NCI-H510A (cell line): ENCODE measurements at regions not wholly inside any gene's neighbourhood (a gene's known extent, or its start where the extent isn't known, plus 50 kb on each side); places are given as distances from the start of the nearest gene placed in this dataset.

Experiments
- DNase-seq: peaks from one replicate; lab custom pipeline; 2025; lab: John Stamatoyannopoulos, UW

DNA sequence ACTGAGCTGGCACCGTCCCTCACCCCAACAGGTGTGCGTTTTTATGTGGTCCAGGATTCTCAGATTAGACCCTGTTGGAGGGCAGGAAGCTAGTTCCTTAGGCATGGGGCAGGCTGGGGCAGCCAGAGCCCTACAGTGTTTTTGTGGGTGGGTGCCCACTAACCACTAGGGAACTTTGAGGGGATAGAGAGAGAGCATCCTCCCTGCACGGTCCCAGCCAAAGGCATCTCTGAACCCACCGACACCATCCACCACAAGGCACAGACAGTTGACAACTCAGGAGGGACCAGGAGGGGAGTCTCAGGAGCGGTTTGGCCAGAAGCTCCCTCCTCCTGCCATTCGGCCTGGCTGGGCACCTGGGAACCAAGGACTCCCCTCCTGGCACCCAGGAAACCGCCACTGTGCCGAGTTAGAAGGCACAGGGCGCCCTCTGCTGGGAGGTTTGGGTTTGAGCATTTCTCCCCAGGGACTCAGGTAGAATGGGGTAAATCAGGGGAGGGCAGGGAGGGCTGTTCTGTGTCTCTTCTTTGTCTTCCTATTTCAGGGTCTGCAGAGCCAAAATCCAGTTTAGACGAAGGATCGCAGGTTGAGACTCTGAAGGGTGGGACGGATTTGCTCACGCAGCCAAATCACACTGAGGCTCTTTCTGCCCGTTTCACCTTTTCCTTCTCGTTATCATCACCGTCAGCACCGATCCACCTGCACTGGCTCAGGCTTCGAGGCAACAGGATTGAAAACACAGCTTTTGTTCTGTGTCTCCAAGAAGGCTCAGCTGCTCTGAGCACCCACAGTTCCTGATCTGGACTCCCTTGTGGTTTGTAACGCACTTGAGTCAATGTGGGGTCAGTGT, 84.8 kb upstream of the COL13A1 start:
- DNase-seq = peak; percentile 65

DNA sequence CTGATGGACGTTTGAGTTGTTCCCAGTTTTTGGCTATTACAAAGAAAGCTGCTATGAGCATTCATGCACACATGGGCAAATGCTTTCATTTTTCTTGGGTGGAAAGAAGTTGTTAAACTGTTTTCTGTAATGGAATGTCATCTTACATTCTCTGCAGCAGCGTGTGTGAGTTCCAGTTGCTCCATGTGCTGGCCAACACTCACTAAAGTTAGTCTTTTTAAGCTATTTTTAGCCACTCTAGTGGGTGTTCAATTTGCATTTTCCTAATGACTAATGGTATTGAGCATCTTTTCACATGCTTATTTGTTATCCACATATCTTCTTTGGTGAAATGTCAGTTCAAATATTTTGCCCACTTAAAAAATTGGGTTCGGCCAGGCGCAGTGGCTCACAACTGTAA, 82.8 kb upstream of the COL13A1 start:
- no peak for DNase-seq

DNA sequence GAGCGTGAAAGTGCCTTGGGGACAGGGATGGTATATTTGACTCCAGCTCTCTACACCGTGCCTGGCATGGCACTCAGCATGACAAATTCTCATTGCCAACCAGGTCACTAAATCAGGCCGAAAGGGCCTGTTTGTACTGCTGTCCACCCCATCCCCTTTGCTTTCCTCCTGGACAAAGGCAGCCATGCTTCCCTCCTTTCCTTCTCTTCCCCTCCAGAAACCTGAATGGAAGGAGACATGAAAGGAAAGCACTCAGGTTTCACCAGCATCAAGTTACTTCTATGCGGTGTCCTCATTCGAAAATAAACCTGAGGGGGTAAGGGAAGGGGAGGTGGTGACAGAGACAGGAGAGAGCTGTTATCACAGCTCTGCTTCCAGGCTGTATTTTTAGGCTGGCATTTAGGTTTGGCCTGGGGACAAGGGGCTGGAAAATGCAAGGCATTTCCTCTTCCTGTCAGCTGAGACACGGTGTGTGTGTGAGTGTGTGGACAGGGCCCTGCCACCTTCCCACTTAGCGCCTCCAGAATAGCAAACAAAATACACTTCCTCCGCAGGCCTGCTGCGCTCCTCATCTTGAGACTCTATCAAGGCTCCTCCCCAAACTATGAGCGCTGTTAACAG, 79.9 kb upstream of the COL13A1 start:
- no peak for DNase-seq

DNA sequence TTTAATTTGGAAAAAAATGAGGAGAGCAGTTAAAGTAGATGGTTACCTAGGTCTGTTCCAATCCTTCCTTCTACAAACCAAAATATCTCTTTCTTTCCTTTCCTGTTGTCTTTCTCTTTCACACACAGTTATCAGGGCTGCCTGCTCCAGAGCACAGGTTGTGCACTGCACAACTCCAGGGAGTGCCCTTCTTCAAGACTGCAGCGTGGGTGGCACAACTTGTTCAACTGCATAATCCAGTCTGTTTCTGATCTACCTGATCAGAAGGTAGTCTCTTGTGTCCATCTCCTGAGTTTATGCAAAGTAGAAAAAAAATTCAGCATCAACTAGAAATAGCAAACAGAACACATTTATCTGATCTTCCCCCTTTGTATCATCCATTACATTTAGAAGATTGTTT, 78.1 kb upstream of the COL13A1 start:
- DNase-seq = no peak

DNA sequence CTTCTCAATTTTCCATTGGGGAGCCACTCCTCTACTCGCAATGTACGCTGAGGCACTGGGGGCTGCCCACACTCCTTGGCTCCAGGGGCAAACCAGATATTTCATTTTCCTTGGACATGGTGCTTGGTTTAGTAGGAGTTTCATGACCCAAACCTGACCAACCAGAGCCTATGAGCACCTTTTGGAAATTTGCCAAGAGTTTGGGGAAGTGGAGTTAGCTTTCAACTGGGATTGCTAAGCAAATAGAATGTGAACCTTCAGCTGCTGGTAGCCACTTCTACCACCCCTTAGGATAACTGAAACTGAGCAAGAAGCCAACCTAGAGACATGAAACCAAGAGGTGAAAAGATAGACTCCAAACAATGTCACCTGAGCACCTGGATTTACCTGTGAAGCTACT, 74.9 kb upstream of the COL13A1 start:
- peak; percentile 81 for DNase-seq

DNA sequence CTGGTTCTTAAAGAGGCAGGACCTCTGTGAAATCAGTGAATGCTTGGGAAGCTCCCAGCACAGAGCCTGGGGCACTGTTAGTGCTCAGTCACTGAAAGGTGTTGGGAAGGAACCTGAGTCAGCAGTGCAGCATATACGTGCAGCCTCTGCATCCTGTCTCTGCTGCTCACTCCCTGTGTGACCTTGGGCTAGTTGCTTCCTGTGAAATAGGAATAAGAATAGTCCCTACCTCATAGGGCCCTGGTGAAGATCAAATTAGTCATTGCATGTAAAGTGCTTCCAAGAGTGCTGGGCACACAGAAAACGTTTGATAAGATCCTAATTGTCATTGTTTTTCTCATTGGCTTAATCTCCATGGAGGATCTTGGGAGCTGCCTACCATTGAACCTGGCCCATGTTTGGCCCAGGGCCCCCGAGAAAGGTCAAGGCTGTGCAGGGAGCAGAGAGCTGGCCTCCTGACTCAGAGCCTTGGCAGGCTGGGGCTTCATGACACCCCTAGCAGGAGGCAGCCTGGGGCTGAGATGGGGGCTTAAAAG, 73.3 kb upstream of the COL13A1 start:
- no peak for DNase-seq

DNA sequence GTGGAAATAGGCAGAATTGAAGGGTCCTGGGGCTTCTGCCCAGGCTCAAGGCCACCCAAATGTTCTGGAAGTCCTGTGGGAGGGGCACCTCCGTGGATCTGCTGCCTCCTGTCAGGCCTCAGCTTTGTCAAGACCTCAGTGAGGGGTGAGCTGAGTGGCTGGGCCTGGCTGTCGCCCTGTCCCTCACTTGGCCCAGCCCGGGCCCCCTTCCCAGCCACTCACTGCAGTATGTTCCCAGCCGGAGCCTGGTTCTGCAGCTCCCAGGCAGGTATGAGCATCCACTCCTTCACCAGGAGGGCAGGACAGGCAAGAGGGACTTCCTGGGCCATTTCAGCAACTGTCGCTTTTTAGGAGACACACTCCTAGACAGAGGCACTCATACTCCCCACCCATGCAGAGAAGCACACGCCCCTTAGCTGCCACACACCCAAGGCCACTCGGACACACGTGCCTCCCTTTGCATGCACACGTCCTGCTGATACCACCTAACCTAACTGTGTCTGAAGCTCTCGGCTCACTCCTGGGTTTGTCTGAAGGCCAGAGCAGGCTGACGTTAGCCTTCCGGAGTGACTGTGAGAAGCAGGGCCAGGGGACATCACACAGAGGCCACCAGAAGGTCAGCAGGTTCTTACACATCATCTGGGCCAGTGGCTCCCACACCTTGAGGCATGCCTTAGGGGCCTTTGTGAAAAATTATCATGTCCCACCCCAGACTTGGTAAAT, 72.2 kb upstream of the COL13A1 start:
- no peak for DNase-seq

DNA sequence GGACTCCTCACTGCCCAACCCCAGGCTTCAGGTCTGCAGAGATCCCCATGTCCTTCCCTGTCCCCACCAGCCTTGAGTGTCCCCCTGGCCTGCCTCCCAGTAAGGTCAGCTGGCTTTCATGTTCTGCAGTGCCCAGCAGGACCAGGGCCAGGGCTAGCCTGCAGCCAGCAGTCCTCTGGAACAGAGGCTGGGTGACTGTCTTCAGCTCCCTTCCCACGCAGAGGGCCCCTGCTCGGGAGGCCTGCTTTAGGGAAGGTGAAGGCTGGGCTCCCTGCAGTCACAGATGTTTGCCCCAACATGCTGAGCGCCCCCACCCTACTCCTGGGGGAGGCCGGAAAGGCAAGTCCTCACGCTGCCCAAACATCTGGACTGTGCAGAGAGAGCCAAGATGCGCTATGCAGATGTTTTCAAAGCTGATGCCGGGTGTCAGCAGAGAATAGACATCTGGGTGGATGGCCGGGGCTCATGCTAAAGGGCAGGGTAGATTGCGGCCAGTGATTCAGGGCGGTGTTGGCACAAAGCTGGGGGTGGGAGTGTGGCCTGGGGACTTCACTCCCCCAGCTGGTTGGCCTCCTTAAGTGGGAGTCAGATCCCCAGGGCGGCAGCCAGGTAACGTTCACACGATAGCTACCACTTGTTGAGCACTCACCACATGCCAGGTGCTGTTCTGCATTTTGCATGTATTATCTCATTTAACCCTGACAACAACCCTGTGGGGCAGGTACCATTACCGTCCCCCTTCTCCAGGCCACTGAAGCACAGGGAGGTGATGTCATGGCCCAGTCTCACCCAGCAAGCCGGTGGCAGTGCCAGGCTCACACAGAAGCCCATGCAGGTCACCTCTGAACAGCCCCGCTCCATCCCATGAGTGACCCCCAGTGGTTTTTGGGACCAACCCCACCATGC, 71.2 kb upstream of the COL13A1 start:
- DNase-seq = no peak

DNA sequence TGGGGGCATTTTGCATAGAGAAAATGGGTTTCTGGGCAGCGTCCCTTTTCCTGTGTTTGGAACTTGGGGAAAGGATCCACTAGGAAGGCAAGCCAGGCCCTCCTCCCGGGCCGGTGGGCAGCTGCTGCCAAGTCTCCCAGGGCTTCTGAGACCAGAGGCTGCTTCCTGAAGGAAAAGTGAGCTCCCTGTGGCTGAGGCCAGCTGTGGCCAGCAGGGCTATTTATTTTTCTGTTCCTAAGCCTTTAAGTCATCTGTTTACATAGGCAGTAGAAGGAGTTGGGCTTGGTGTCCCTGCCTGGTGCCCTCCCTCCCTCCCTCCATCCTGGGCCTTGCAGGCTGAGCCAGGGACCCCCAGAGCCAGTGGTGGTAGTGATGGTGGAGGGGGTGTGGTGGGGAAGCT, 70.5 kb upstream of the COL13A1 start:
- no peak for DNase-seq

DNA sequence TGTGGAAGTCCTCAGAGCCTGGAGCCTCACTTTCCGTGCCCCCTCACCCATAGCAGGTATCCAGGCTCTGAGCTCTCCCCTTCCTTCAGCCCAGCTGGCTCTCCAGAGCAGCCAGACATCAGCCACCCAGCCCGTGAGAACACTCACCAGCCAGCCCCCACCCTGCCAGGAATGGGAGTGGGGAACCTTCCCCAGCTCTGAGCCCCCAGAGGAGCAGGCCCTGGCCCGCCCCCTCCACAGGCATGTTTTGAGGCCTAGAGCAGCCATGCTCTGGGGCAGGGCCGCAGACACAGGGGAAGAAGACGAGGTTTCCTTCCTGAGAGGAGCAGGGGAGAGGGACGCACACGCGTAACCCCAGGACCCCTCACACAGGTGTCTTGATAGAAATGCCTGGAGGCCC, 70.0 kb upstream of the COL13A1 start:
- no peak for DNase-seq

DNA sequence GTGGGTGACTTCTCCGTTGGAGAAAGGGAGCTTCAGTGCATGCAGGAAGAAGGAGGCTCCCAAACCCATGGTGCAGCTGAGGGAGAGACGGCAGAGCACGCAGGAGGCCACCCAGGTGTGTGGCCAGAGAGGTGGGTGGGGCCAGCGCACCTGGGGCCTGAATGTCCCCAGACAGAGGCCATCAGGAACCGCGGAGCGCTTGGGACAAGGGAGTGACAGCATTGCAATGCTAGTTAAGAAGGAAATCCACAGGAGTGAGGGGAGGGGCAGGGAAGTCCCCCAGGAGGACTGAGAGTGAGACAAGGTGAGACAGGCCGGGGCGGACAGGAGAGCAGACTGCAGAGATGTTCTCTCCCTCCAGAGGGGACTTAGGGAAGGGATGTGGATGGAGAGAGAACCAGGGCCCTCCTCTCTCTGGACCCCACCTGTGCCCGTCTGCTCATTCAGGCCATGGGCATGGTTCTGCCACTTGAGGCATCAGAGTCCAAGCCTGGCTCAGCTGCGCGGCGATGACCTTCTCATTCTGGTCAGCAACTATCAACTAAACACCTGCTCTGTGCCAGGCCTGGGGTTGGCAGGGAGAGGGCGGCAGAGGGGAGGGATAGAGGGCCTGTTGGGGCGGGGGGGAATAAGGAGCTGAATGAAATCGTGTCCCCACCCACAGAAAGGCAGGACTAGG, 69.4 kb upstream of the COL13A1 start:
- no peak for DNase-seq

DNA sequence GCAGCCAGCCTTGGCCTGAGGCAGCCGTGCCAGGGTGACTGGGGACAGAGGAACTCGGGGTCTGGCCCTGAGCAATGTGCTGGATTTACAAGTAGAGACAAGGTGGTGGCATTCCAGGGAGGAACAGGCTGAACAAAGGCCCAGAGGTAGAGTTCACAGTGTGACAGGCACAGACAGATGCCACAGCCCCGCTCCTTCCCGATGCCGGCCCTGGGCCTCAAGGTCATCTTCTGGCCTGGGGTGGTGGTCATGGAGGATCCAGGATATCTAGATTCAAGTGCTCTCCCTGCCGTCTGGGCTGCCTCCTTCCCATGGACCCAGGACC, 68.9 kb upstream of the COL13A1 start:
- DNase-seq = no peak

DNA sequence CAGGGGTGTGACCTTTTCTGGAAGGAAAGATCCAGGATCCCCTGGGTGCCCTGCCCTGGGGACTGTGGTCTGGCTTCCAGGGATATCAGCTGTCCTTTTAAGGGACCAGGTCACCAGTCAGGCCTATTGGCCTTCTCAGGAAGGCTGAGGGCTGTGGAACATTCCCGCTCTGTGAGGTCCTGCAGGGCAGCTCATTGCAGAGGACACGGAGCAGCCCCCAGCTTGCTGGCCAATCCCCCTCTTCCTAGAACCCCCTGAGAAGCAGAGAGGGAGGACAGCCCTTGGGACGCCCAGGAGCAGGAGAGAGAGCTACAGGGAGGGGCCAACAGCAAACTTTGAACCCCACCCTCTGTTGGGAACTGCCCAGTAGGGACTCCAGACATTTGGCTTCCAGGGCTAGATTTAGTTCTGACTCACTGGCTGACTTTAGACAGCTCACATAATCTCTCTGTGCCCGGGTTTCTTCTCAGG, 67.9 kb upstream of the COL13A1 start:
- DNase-seq = no peak

DNA sequence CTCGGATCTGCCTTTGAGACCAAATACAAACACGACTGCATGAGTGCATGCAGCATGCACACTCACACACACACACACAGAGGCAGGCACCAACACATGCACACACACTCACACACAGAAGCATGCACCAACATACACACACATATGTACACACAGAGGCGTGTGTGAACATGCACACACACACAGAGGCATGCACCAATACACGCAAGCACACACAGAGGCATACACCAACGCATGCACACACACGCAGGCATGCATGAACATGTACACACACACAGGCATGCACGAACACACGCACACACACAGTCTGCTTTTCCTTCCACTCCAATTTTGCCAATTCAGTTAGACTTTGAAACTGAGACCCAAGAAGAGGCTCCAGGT, 67.3 kb upstream of the COL13A1 start:
- no peak for DNase-seq

DNA sequence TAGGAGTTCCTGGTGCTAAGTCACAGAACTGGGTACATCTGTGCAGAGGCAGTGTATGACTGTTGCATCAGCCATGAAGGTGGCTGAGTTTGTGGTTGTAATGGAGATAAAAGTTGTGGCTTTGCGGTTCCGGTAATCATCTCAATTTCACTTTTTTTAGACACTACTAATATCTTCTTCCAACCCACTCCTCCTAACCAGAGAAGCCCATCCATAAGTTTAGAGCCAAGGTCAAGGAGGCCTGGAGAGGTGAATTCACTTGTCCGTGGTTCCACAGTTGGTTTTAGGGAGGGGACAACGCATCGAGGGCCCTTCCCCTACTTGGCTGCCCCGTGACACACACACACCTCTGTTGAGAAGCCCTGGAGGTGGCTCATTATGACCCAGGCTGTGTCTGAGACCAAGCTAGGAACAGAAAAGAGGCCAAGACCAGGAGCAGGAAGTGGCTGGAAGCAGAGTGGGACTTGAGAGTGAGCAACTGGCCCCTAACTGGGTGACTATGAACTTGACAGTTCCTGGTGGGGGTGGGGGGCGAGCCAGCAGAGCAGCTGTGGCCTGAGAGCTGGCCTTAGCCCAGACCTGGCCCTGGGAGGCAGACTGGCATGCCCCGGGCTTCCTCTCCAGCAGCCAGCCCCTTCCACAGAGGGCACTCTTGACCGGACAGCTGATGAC, 66.8 kb upstream of the COL13A1 start:
- DNase-seq = no peak

DNA sequence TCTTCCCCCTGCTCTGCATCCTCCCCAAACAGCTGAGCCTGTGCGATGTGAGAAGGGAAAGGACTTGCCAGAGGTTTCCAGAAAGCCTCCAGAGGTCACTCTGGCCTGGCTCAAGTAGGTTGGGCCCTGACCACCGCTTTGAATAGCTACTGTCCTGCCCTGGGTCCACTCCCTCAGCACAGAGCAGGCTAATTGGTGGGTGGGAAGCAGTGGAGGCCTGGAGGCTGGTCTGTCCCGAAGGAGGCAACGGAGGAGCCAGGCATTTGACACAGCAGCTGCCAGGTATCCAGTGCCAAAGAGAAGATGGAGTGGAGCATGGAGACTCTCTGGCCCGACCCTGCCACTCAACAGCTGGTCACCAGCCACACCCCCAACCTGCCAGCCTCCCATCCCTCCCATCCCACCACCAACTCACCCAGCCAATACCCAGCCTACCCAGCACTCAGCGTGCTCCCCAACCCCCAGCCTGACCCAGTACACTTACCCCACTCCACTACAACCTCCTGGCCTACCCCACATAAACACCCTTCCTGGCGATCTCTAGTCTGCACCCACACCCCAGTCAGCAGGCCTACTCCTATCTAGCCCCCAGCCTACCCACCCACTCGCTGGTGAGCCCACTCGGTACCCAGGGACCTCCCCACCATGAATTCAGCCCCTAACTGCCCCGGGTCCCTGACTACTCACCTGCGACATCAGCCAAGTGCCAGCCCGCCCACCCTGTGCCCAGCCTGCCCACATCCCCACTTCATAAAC, 64.6 kb upstream of the COL13A1 start:
- no peak for DNase-seq

DNA sequence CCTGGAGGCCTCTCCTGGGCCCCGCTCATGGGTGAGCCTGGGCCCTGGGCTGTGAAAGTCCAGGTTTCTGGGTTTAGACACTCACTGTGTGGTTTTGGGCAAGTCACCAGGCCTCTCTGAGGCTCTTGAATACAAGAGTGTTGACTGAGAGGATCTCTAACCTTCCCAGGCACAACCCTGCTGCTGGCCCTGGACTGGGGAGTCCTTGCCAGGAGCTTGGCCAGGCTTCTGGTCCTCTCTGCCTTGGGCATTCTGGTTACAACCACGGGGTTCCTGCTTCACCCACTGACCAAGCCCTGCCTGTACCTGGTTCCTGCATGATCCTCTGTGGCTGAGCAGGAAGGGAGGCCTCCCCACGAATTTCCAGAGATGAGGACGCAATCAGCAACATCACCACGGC, 63.6 kb upstream of the COL13A1 start:
- DNase-seq = no peak

DNA sequence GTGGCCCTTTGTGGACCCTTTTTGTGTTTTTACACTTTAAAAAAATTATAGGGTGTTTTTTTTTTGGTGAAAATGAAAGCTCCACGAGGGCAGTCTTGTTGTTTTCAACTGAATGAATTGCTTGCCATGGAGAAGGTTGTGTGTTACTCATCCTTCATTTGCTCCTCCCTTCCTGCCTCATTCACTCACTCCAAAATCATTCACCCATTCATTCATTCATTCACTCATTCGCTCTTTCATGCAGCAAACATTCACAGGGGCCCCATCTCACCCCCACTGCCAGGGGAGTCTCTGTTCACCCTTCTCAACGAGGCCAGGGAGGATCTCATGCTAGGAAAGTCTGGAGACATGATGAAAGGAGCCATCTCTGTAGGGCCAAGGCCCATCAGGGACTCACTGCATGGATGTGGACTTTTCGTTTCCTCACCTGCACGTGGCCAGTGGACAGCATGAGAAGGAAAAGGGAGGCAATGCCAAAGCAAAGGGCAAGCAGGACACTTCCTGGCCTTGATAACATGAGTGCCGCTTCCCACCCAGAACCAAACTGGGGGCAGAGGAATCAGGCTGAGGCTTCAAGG, 62.8 kb upstream of the COL13A1 start:
- no peak for DNase-seq

DNA sequence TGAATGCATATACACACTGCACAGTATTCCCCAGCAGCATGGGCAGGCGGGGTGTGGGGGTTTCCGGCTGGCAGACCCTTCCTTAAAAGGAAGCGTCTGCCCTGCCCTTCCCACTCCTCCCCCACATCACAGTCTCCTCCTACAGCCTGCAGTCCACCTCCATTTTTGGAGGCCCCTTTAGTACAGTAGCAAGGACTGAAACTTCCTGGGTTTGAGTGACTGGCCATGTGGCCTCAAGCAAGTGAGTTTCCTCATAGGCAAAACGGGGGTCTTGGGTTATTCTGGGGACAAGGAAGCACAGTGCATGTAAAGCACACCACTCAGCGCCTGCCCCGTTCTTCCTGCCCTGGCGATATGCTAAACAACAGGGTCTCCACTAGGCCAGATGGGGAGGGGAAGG, 62.1 kb upstream of the COL13A1 start:
- DNase-seq = no peak

DNA sequence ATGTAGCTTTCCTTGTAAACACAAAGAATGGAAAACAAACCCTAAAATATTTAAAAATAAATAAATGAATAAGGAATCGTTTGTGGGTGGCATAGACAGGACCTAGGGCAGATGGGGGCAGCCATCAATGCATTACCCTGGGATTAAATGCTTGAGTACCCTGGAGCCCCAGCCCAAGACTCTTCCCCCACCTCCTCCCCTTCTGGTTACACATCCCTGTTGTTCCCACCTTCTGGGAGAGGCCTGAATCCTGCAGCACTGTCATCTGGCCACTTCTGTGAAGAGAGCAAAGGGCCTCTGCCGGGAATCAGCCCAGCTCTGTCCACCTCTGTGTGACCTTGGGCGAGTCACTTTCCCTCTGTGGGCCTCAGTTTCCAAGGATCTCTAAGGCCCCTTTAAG, 61.6 kb upstream of the COL13A1 start:
- no peak for DNase-seq
